ENCODE measurements at regions not wholly inside any gene's neighbourhood (a gene's known extent, or its start where the extent isn't known, plus 50 kb on each side); places are given as distances from the start of the nearest gene placed in this dataset.
"Not testable (repeated sequence)": the region's sequence is repeated elsewhere in the genome, so short reads cannot be mapped to it uniquely, and the experiment has no call there.

- no peak for TF ChIP-seq CTCF (IDR thresholded peaks at IDR 0.05; ENCODE audit: control insufficient read depth, insufficient read depth, low read depth, low read length, missing control alignments)
- no peak overlapping the region for H3K4me3 ChIP-seq (ENCODE audit: control insufficient read depth, low read depth, low read length)
- DNase-seq (ENCODE audit: low read depth) = no peak
These were observed 324.4 kb downstream of the HGF start for GRCh38 chr7:81445462-81445861.

DNA sequence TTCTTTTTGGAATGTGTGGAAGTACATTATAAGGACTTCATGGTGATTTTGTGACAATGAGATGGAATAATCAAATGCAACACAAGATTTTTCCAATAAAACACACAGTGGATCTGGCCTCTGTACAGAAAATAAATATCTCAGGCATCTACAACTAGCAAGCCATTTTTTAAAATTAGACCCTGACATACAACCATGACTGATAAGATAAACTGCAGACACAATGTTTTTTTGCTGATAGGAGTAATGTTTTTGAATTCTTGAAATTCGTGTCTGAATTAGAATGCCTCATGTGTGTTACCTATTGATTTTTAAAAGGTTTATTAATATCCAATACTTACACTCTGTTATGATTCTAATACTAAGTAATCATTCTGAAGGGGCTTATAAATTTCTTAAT, 328.1 kb downstream of the HGF start:
- DNase-seq (ENCODE audit: low read depth) = no peak
- TF ChIP-seq CTCF (IDR thresholded peaks at IDR 0.05; ENCODE audit: control insufficient read depth, insufficient read depth, low read depth, low read length, missing control alignments) = no peak
- no peak overlapping the region for H3K4me3 ChIP-seq (ENCODE audit: control insufficient read depth, low read depth, low read length)

DNA sequence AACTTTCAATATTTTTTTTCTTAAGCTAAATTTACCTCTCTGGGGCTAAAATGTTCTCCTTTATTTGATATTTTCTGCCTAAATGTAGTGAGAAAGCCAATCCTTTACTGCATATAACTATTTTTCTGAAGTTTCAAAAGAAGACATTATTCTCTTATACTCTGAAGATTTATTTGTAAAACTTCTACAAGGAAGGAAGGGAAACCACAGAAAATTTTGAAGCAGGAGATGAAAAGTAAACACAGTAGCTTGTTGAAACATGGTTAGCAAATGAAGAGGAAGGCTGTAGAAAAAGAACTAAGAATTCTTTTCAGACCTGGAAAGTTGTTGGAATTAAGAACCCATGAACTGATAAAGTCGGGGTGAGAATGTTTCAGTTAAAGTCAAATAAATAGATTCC, 330.3 kb downstream of the HGF start:
- DNase-seq (ENCODE audit: low read depth) = no peak
- no peak overlapping the region for H3K4me3 ChIP-seq (ENCODE audit: control insufficient read depth, low read depth, low read length)
- no peak for TF ChIP-seq CTCF (IDR thresholded peaks at IDR 0.05; ENCODE audit: control insufficient read depth, insufficient read depth, low read depth, low read length, missing control alignments)

DNA sequence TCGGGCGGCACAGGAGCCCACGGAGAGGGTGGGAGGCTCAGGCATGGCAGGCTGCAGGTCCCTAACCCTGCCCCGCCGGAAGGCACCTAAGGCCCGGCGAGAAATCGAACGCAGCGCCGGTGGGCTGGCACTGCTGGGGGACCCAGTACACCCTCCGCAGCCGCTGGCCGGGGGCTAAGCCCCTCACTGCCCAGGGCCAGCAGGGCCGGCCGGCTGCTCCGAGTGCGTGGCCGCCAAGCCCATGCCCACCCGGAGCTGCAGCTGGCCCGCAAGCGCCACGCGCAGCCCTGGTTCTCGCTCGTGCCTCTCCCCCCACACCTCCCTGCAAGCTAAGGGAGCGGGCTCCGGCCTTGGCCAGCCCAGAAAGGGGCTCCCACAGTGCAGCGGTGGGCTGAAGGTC, 332.7 kb downstream of the HGF start:
- not testable (repeated sequence) for DNase-seq (ENCODE audit: low read depth); H3K4me3 ChIP-seq (ENCODE audit: control insufficient read depth, low read depth, low read length)

- TF ChIP-seq CTCF (IDR thresholded peaks at IDR 0.05; ENCODE audit: control insufficient read depth, insufficient read depth, low read depth, low read length, missing control alignments) = no peak
- no peak for DNase-seq (ENCODE audit: low read depth)
- no peak overlapping the region for H3K4me3 ChIP-seq (ENCODE audit: control insufficient read depth, low read depth, low read length)
These were observed 336.0 kb downstream of the HGF start for GRCh38 chr7:81433692-81434331.

GRCh38 chr7:81433206-81433605, 336.6 kb downstream of the HGF start:
- no peak for DNase-seq (ENCODE audit: low read depth)
- no peak overlapping the region for H3K4me3 ChIP-seq (ENCODE audit: control insufficient read depth, low read depth, low read length)
- no peak for TF ChIP-seq CTCF (IDR thresholded peaks at IDR 0.05; ENCODE audit: control insufficient read depth, insufficient read depth, low read depth, low read length, missing control alignments)

DNA sequence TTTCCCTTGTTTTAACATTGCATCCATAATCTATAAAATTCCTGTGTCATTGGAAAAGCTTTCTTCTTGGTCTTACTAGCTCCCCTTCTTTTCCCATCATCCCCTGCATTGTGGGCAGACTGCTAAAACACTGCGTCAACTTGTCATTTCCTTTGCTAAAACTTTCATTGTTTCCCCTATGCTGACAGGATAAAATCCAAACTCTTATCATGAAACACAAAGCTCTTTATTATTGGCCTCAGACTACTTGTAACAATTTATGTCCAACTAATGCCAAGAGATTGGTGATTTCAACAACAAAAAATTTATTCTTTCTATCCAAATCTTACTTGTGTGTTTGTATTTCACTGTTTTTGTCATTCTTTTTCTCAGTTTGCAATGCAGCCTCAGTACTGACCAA, 339.1 kb downstream of the HGF start:
- no peak for DNase-seq (ENCODE audit: low read depth)
- no peak overlapping the region for H3K4me3 ChIP-seq (ENCODE audit: control insufficient read depth, low read depth, low read length)
- TF ChIP-seq CTCF (IDR thresholded peaks at IDR 0.05; ENCODE audit: control insufficient read depth, insufficient read depth, low read depth, low read length, missing control alignments) = no peak
